ENCODE measurements at regions not wholly inside any gene's neighbourhood (a gene's known extent, or its start where the extent isn't known, plus 50 kb on each side); places are given as distances from the start of the nearest gene placed in this dataset.

DNA sequence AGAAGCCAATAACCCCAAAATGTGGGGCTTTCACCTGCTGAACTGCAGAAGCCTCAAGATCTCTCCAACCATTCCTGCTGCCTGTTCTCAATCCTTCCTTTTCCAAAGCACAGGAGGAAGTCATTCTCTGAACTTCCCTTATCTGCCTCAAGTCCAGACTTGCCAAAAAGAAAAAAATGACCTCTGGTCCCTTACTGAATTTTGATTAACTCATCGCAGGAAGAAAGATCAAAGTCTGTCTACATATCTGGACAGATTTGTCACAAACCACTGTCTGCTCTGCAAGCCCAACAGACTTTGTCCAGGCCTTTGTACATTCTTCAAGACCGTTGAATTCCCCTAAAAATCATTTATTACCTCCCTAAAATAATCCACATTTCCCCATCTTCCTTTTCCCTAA is 126.5 kb upstream of the NBEA start:
- 53 to 61% (median 57%) methylated on average over 2 of the region's 2 CpGs for WGBS, 4 donors
- no peak for DNase-seq
- Histone ChIP-seq H3K27ac (no peak overlapping the region), H3K9me3 (replicated peaks in 1 of 3) (no peaks in the 10 kb centered on the region), H3K27me3 (no peaks in the 10 kb centered on the region), H3K36me3 (replicated peaks in 1 of 2) (no peaks in the 10 kb centered on the region), H3K4me1 (replicated peaks in 1 of 2) (no peaks in the 10 kb centered on the region), H3K4me3 (no peak overlapping the region)
- TF ChIP-seq POLR2A (IDR thresholded peaks at IDR 0.05): no peak
- no peak for TF ChIP-seq CTCF (IDR thresholded peaks at IDR 0.05)
- intact Hi-C loops (cut with DNase I): no loop called here

- H3K27ac ChIP-seq: no peak overlapping the region
- DNase-seq: no peak
- H3K36me3 ChIP-seq (replicated peaks in 1 of 2): no peaks in the 10 kb centered on the region
- no peaks in the 10 kb centered on the region for H3K27me3 ChIP-seq
- TF ChIP-seq POLR2A (IDR thresholded peaks at IDR 0.05): no peak
- no peak for TF ChIP-seq CTCF (IDR thresholded peaks at IDR 0.05)
- WGBS, 4 donors: 42 to 58% (median 49%) methylated on average over 2 of the region's 2 CpGs
- H3K4me1 ChIP-seq (replicated peaks in 1 of 2): no peaks in the 10 kb centered on the region
- no peak overlapping the region for H3K4me3 ChIP-seq
- intact Hi-C loops (cut with DNase I): no loop called here
- H3K9me3 ChIP-seq (replicated peaks in 1 of 3): no peaks in the 10 kb centered on the region
Measured at GRCh38 chr13:34816245-34816884, 125.7 kb upstream of the NBEA start.

DNA sequence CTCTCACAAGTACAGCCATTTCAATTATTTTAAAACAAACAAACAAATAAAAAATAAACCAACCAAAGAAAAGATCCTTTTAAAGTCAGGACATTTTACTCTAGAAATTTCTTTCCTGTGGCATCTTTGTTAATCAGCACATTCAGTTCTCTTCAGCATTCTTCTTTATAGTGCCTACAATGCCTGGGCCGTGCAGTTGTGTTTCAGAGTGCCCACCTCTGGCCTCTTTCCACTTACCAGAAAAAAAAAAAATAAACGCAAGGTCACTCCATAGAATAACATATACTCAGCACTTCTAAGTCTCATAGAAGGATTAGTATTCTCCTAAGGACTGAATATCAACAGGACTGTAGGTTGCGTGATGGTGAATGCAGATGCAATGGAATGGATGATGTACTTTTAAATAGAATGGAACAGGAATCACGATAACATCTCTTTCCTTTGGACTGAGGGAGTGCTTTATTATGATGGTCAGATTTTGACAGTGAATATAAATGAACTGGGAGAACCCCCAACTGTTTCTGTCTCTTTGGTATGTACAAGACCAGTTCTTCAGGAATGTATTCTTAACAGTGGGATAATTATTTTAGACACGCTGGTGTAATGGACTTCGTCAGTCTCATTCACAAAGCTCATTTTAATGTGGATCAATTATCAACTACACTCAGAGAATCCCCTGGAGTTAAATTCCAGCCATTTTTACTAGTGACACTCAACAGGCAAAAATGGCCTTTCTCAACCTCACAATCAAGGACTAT is 125.0 kb upstream of the NBEA start:
- Histone ChIP-seq H3K27me3 (no peaks in the 10 kb centered on the region), H3K36me3 (replicated peaks in 1 of 2) (no peaks in the 10 kb centered on the region), H3K4me1 (replicated peaks in 1 of 2) (no peaks in the 10 kb centered on the region), H3K27ac (no peak overlapping the region), H3K4me3 (no peak overlapping the region), H3K9me3 (replicated peaks in 1 of 3) (no peaks in the 10 kb centered on the region)
- TF ChIP-seq POLR2A (IDR thresholded peaks at IDR 0.05) (no peak), CTCF (IDR thresholded peaks at IDR 0.05) (no peak)
- WGBS, 4 donors: 48 to 56% (median 52%) methylated on average over 6 of the region's 6 CpGs
- intact Hi-C loops (cut with DNase I): no loop called here
- DNase-seq: no peak

DNA sequence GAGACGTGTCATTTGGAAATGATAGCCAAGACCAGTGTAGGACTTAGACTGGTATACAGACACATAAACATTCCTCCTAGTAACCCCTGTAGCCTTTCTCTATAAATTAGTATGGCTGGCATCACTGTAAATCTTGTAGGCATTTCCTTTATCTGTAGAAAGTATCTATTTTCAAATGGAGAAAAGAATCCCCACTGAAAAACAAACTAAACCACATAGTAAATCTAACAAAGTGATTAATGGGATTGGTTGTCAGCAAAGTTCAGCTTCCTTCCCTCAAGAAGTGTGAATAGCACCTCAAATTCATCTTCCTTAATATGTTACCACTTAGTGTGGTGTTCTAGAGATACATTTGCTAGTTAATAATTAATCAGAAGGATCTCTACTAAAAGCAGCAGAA is 119.4 kb upstream of the NBEA start:
- intact Hi-C loops (cut with DNase I): no loop called here
- no peaks in the 10 kb centered on the region for H3K27me3 ChIP-seq
- H3K9me3 ChIP-seq (replicated peaks in 1 of 3): no peaks in the 10 kb centered on the region
- TF ChIP-seq POLR2A (IDR thresholded peaks at IDR 0.05) (no peak), CTCF (IDR thresholded peaks at IDR 0.05) (no peak)
- no peak for DNase-seq
- 74 to 85% (median 74%) methylated on average over 1 of the region's 1 CpG for WGBS, 4 donors
- no peak overlapping the region for H3K4me3 ChIP-seq
- H3K27ac ChIP-seq: no peak overlapping the region
- no peaks in the 10 kb centered on the region for H3K36me3 ChIP-seq (replicated peaks in 1 of 2)
- no peaks in the 10 kb centered on the region for H3K4me1 ChIP-seq (replicated peaks in 1 of 2)
